ENCODE measurements at regions not wholly inside any gene's neighbourhood (a gene's known extent, or its start where the extent isn't known, plus 50 kb on each side); places are given as distances from the start of the nearest gene placed in this dataset.

GRCh38 chr6:133608620-133609019 is 280.3 kb upstream of the TCF21 start:
- DNase-seq (ENCODE audit: low read depth in 1 of 2, low spot score in 1 of 2): no peak
- TF ChIP-seq SPI1 (IDR thresholded peaks at IDR 0.05; ENCODE audit: borderline replicate concordance, low read depth) (no peak), REST (IDR thresholded peaks at IDR 0.05; ENCODE audit: insufficient replicate concordance, low read depth) (no peak), POLR2AphosphoS5 (IDR thresholded peaks at IDR 0.05; ENCODE audit: low read depth) (no peak), CTCF (IDR thresholded peaks at IDR 0.05; ENCODE audit: insufficient read depth, low read length) (no peak), GABPA (IDR thresholded peaks at IDR 0.05; ENCODE audit: low read depth) (no peak)
- Histone ChIP-seq H3K4me3 (replicated peaks; ENCODE audit: insufficient read depth, low read length) (no peak overlapping the region), H3K27ac (replicated peaks) (no peak overlapping the region), H3K27me3 (ENCODE audit: insufficient read depth, poor library complexity, severe bottlenecking) (no peaks in the 10 kb centered on the region)

DNA sequence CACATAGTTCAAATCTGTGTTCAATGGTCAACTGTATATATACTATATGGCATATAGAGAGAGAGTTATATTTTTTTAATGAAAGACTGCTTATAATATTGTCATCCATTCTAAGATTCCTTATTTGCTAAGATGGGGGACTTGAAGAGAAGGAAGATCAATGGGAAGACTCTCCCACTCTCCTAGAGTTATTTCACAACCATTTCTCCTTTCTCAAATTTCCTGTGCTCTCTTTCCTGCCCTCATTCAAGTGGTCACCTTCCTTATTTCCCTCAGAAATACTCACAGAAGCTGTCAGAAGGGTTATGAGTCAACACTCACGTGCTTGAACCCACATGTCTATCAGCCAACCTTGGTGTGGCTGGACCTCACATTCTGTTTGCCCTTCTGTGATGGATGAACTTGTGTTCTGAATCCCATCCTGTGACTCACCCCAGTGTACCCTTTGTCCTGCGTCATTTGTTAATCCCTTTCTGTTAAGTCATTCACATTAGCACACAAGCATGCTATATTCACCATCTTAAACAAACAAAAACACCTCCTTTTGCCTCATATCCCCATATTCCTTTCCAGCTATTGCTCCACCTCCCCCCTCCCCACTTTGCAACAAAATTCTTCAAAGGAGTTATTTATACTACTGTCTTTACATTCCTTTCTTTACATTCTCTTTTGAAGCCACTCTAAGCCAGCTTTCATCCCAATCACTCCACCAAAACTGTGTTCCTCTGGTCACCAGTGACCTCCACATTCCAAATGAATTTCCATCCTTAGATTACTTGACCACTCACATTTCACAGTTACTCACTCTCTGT is 279.3 kb upstream of the TCF21 start:
- no peak for DNase-seq (ENCODE audit: low read depth in 1 of 2, low spot score in 1 of 2)
- no peak for TF ChIP-seq SPI1 (IDR thresholded peaks at IDR 0.05; ENCODE audit: borderline replicate concordance, low read depth)
- TF ChIP-seq GABPA (IDR thresholded peaks at IDR 0.05; ENCODE audit: low read depth): no peak
- no peak for TF ChIP-seq REST (IDR thresholded peaks at IDR 0.05; ENCODE audit: insufficient replicate concordance, low read depth)
- no peak for TF ChIP-seq POLR2AphosphoS5 (IDR thresholded peaks at IDR 0.05; ENCODE audit: low read depth)
- TF ChIP-seq CTCF (IDR thresholded peaks at IDR 0.05; ENCODE audit: insufficient read depth, low read length): no peak
- no peak overlapping the region for H3K27ac ChIP-seq (replicated peaks)
- no peak overlapping the region for H3K4me3 ChIP-seq (replicated peaks; ENCODE audit: insufficient read depth, low read length)
- H3K27me3 ChIP-seq (ENCODE audit: insufficient read depth, poor library complexity, severe bottlenecking): no peaks in the 10 kb centered on the region

- no peak for TF ChIP-seq CTCF (IDR thresholded peaks at IDR 0.05; ENCODE audit: insufficient read depth, low read length)
- Histone ChIP-seq H3K4me3 (replicated peaks; ENCODE audit: insufficient read depth, low read length) (no peak overlapping the region), H3K27me3 (ENCODE audit: insufficient read depth, poor library complexity, severe bottlenecking) (no peaks in the 10 kb centered on the region), H3K27ac (replicated peaks) (no peak overlapping the region)
- DNase-seq (ENCODE audit: low read depth in 1 of 2, low spot score in 1 of 2): no peak
Observed at GRCh38 chr6:133610227-133610840, 278.6 kb upstream of the TCF21 start.

All from HL-60 (cell line).